ENCODE measurements at regions not wholly inside any gene's neighbourhood (a gene's known extent, or its start where the extent isn't known, plus 50 kb on each side); places are given as distances from the start of the nearest gene placed in this dataset.

GRCh38 chr1:30404341-30404740 is 319.0 kb downstream of the MATN1 start:
- H3K4me3 ChIP-seq (ENCODE audit: control insufficient read depth in 2 of 3, extremely low read depth in 1 of 3, insufficient read depth in 2 of 3, low read depth in 1 of 3, low read length in 3 of 3), result no peak overlapping the region
- DNase-seq (ENCODE audit: low read depth, low spot score) (no peak), FAIRE-seq (no peak)
- no peaks in the 10 kb centered on the region for H3K27me3 ChIP-seq (ENCODE audit: control insufficient read depth, extremely low read depth, insufficient read depth, low read length)
- H3K36me3 ChIP-seq (ENCODE audit: control insufficient read depth in 2 of 2, extremely low read depth in 1 of 2, insufficient read depth in 2 of 2, low read length in 2 of 2), result no peaks in the 10 kb centered on the region
- no peak for TF ChIP-seq EZH2 (IDR thresholded peaks at IDR 0.05; ENCODE audit: low read length)
- no peak for TF ChIP-seq CTCF (optimal IDR thresholded peaks at IDR 0.05 in 1 of 3, IDR thresholded peaks at IDR 0.05 in 1 of 3, conservative IDR thresholded peaks at IDR 0.05 in 1 of 3; ENCODE audit: extremely low read depth in 1 of 3, insufficient read depth in 2 of 3, low read length in 3 of 3)
- no peak overlapping the region for H3K27ac ChIP-seq (ENCODE audit: control insufficient read depth, insufficient read depth, low read length)
- H3K9me1 ChIP-seq (ENCODE audit: control insufficient read depth, extremely low read depth, insufficient read depth, low read length), result no peaks in the 10 kb centered on the region
- H3K79me2 ChIP-seq (ENCODE audit: control insufficient read depth, insufficient read depth, low read length), result no peaks in the 10 kb centered on the region
- H3K9ac ChIP-seq (ENCODE audit: control insufficient read depth, extremely low read depth, insufficient read depth, low read length), result no peak overlapping the region
- H3K9me3 ChIP-seq (ENCODE audit: control insufficient read depth, low read depth, low read length), result no peaks in the 10 kb centered on the region
- dilution Hi-C loops (cut with MboI; ENCODE audit: extremely low pct_ligation_motif_present, low sequenced_read_pairs), result no loop called here
- peaks cover 10% of the 10 kb centered on the region for H3K4me1 ChIP-seq (ENCODE audit: control insufficient read depth, extremely low read depth, insufficient read depth, low read length)
- no peak overlapping the region for H3K4me2 ChIP-seq (ENCODE audit: control insufficient read depth, extremely low read depth, insufficient read depth, low read depth, low read length)
- no peaks in the 10 kb centered on the region for H4K20me1 ChIP-seq (ENCODE audit: control insufficient read depth, extremely low read depth, insufficient read depth, low read length)
- no peak overlapping the region for H2AFZ ChIP-seq (ENCODE audit: control insufficient read depth, low read length)

- H3K27ac ChIP-seq (ENCODE audit: control insufficient read depth, insufficient read depth, low read length), result no peak overlapping the region
- H3K9me3 ChIP-seq (ENCODE audit: control insufficient read depth, low read depth, low read length), result no peaks in the 10 kb centered on the region
- H2AFZ ChIP-seq (ENCODE audit: control insufficient read depth, low read length), result no peak overlapping the region
- dilution Hi-C loops (cut with MboI; ENCODE audit: extremely low pct_ligation_motif_present, low sequenced_read_pairs), result no loop called here
- H3K79me2 ChIP-seq (ENCODE audit: control insufficient read depth, insufficient read depth, low read length), result no peaks in the 10 kb centered on the region
- H3K4me3 ChIP-seq (ENCODE audit: control insufficient read depth in 2 of 3, extremely low read depth in 1 of 3, insufficient read depth in 2 of 3, low read depth in 1 of 3, low read length in 3 of 3), result no peak overlapping the region
- H3K4me2 ChIP-seq (ENCODE audit: control insufficient read depth, extremely low read depth, insufficient read depth, low read depth, low read length), result no peak overlapping the region
- H3K36me3 ChIP-seq (ENCODE audit: control insufficient read depth in 2 of 2, extremely low read depth in 1 of 2, insufficient read depth in 2 of 2, low read length in 2 of 2), result no peaks in the 10 kb centered on the region
- no peak overlapping the region for H3K9ac ChIP-seq (ENCODE audit: control insufficient read depth, extremely low read depth, insufficient read depth, low read length)
- no peaks in the 10 kb centered on the region for H3K9me1 ChIP-seq (ENCODE audit: control insufficient read depth, extremely low read depth, insufficient read depth, low read length)
- no peaks in the 10 kb centered on the region for H4K20me1 ChIP-seq (ENCODE audit: control insufficient read depth, extremely low read depth, insufficient read depth, low read length)
- DNase-seq (ENCODE audit: low read depth, low spot score) (no peak), FAIRE-seq (no peak)
- H3K4me1 ChIP-seq (ENCODE audit: control insufficient read depth, extremely low read depth, insufficient read depth, low read length), result peaks cover 10% of the 10 kb centered on the region
- no peaks in the 10 kb centered on the region for H3K27me3 ChIP-seq (ENCODE audit: control insufficient read depth, extremely low read depth, insufficient read depth, low read length)
- TF ChIP-seq EZH2 (IDR thresholded peaks at IDR 0.05; ENCODE audit: low read length), result no peak
- no peak for TF ChIP-seq CTCF (optimal IDR thresholded peaks at IDR 0.05 in 1 of 3, IDR thresholded peaks at IDR 0.05 in 1 of 3, conservative IDR thresholded peaks at IDR 0.05 in 1 of 3; ENCODE audit: extremely low read depth in 1 of 3, insufficient read depth in 2 of 3, low read length in 3 of 3)
Observed at GRCh38 chr1:30403726-30404125, 319.7 kb downstream of the MATN1 start.

Measured in keratinocyte (primary cell).